ENCODE measurements at regions not wholly inside any gene's neighbourhood (a gene's known extent, or its start where the extent isn't known, plus 50 kb on each side); places are given as distances from the start of the nearest gene placed in this dataset.

DNA sequence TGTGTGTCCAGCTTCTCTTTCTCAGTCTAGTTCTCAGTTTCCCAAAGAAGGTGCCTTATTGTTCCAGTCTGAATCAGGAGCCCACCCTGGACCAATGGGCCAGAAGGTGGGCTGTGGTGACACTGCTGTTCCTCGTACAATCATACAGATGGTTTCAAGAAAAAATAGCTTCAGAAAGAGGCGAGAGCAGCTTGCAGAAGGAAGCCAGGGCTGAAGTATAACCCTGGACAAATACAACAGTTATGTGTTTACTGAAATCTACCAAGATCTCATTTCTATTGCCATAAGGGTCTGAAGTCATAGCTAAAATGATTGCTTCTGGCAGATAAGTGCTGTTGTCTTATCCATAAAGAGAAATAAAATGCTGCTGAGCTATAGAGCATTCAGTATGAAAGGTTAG, 75.4 kb downstream of the PFDN4 start:
- no peak for TF ChIP-seq CTCF (IDR thresholded peaks at IDR 0.05)
- intact Hi-C loops (cut with DNase I), result no loop called here

GRCh38 chr20:54284928-54285704, 77.2 kb downstream of the PFDN4 start:
- intact Hi-C loops (cut with DNase I), result no loop called here
- no peak overlapping the region for H3K4me3 ChIP-seq
- H3K9me3 ChIP-seq, result no peaks in the 10 kb centered on the region
- DNase-seq (ENCODE audit: low spot score in 2 of 2), result no peak
- no peaks in the 10 kb centered on the region for H3K27me3 ChIP-seq
- H3K36me3 ChIP-seq, result no peaks in the 10 kb centered on the region
- H3K27ac ChIP-seq, result no peak overlapping the region
- no peak for TF ChIP-seq CTCF (IDR thresholded peaks at IDR 0.05)
- H3K4me1 ChIP-seq, result no peaks in the 10 kb centered on the region

More for the DNA sequence above, 75.4 kb downstream of the PFDN4 start:
- DNase-seq (ENCODE audit: low spot score in 2 of 2), result no peak
- no peaks in the 10 kb centered on the region for H3K36me3 ChIP-seq
- H3K27me3 ChIP-seq, result no peaks in the 10 kb centered on the region
- H3K27ac ChIP-seq, result no peak overlapping the region
- no peak overlapping the region for H3K4me3 ChIP-seq
- no peaks in the 10 kb centered on the region for H3K4me1 ChIP-seq
- no peaks in the 10 kb centered on the region for H3K9me3 ChIP-seq

GRCh38 chr20:54290636-54291035, 82.7 kb downstream of the PFDN4 start:
- TF ChIP-seq CTCF (IDR thresholded peaks at IDR 0.05), result no peak

DNA sequence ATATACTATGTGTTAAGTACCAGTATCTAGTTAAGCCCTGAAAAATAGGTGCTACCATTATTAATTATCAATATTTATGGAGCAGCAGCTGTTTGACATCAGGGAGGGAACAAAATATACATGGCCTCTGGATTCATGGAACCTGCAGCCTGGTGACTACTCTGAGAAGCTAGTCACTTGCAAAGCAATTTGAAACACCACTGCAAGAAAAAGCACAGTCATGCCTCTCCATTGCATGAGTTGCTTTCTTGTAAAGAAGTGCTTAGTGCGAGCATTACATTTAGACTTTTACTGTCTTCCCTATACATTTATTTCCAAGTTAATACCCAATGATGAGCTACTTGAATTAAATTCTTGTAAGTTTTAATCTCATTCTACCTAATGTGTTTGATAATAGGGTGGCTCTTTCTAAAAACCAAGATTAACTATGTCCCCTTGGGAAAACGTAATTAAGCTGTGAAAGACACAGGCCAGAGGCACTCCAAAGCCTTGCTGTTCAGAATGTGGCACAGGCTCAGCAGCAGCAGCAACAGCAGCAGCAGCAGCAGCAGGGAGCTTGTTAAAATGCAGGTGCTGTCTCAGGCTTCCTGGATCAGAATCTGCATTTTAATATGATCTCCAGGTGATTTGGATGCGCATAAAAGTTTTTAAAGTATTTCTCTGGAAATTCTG, 83.6 kb downstream of the PFDN4 start:
- no peak for TF ChIP-seq CTCF (IDR thresholded peaks at IDR 0.05)
- intact Hi-C loops (cut with DNase I), result no loop called here
- DNase-seq (ENCODE audit: low spot score in 2 of 2), result no peak
- H3K27me3 ChIP-seq, result no peaks in the 10 kb centered on the region
- no peak overlapping the region for H3K27ac ChIP-seq
- no peaks in the 10 kb centered on the region for H3K4me1 ChIP-seq
- no peak overlapping the region for H3K4me3 ChIP-seq
- H3K9me3 ChIP-seq, result no peaks in the 10 kb centered on the region
- no peaks in the 10 kb centered on the region for H3K36me3 ChIP-seq

More at GRCh38 chr20:54290636-54291035, 82.7 kb downstream of the PFDN4 start:
- Histone ChIP-seq H3K4me1 (no peaks in the 10 kb centered on the region), H3K9me3 (no peaks in the 10 kb centered on the region), H3K4me3 (no peak overlapping the region), H3K27ac (no peak overlapping the region), H3K36me3 (no peaks in the 10 kb centered on the region), H3K27me3 (no peaks in the 10 kb centered on the region)
- no peak for DNase-seq (ENCODE audit: low spot score in 2 of 2)
- intact Hi-C loops (cut with DNase I), result no loop called here

GRCh38 chr20:54292185-54292584, 84.3 kb downstream of the PFDN4 start:
- no peaks in the 10 kb centered on the region for H3K9me3 ChIP-seq
- H3K4me1 ChIP-seq, result no peaks in the 10 kb centered on the region
- no peak for TF ChIP-seq CTCF (IDR thresholded peaks at IDR 0.05)
- H3K4me3 ChIP-seq, result no peak overlapping the region
- no peaks in the 10 kb centered on the region for H3K27me3 ChIP-seq
- H3K27ac ChIP-seq, result no peak overlapping the region
- H3K36me3 ChIP-seq, result no peaks in the 10 kb centered on the region
- no peak for DNase-seq (ENCODE audit: low spot score in 2 of 2)
- intact Hi-C loops (cut with DNase I), result no loop called here
